Ovary (tissue), 7 donors: ENCODE measurements at regions not wholly inside any gene's neighbourhood (a gene's known extent, or its start where the extent isn't known, plus 50 kb on each side); places are given as distances from the start of the nearest gene placed in this dataset.

Source experiments
- DNase-seq, 5 donors: peaks; one replicate each; pipeline ENCODE4 v3.0.0-alpha.2; 2019 to 2020
- H3K27ac ChIP-seq, 2 donors: fragments of 200-600 bp; one replicate each; pipeline versions ENCODE4 v1.5.1 to v1.8.0; 2019 to 2022
- H3K27me3 ChIP-seq: fragments of 200-600 bp; one replicate; pipeline ENCODE4 v1.8.0; 2022
- H3K36me3 ChIP-seq: fragments of 200-600 bp; sonication (generic); one replicate; pipeline ENCODE4 v1.5.1; 2019
- H3K4me1 ChIP-seq: one replicate; pipeline ENCODE4 v1.8.1; 2013; ENCODE audit warnings: mild to moderate bottlenecking, moderate library complexity; ENCODE audit not compliant: insufficient read depth
- H3K4me3 ChIP-seq: fragments of 200-600 bp; sonication (generic); one replicate; pipeline ENCODE4 v1.5.1; 2017
- H3K9me3 ChIP-seq, 2 donors: fragments of 200-600 bp in 1 of 2; sonication (generic) in 1 of 2; one replicate each; pipeline versions ENCODE4 v1.5.1 to v1.8.1; 2013 to 2019; ENCODE audit warnings: mild to moderate bottlenecking in 1 of 2, moderate library complexity in 1 of 2
- EP300 ChIP-seq: sonication (generic); formaldehyde crosslinking; IDR thresholded peaks from one replicate; pipeline ENCODE4 v1.6.1; 2017; ENCODE audit warnings: antibody characterized with exemption
- POLR2A ChIP-seq: fragments of 450-650 bp; IDR thresholded peaks from one replicate; pipeline ENCODE4 v1.6.1; 2017; ENCODE audit warnings: antibody characterized with exemption, mild to moderate bottlenecking, moderate library complexity
- WGBS, 3 donors: extraction: QIAGEN DNeasy Blood & Tissue Kit in 1 of 3; methylation state at CpG; one replicate each; pipeline versions ENCODE4 v1.1.5 to v1.1.7; 2013 to 2017; 5-methylcytosine and 5-hydroxymethylcytosine counted together
- intact Hi-C, 4 donors: fragments of 100-400 bp; cut with DNase I; formaldehyde crosslinking; loops; one replicate each; pipeline versions ENCODE4 v1.11.0 to v1.15.1; 2022 to 2023
- TF ChIP-seq, protein P1 (sequence below), 3 donors: fragments of 450-650 bp in 2 of 3; fragments of 200-600 bp in 1 of 3; IDR thresholded peaks; one replicate each; pipeline versions ENCODE4 v1.5.1 to v1.8.0; 2016 to 2022; ENCODE audit warnings: antibody characterized with exemption in 3 of 3, mild to moderate bottlenecking in 1 of 3
- donor health status: DM: no; HTN: no; CAD: no; lungs with moderate emphysema.
- donor health status: DM: no; HTN: no; CAD: no.
- donor health status: Bipolar disorder and iron deficiency.
- donor health status: DM: no; HTN: no; CAD: no.
- donor health status: DM: yes; HTN: yes; CAD: no.

DNA sequence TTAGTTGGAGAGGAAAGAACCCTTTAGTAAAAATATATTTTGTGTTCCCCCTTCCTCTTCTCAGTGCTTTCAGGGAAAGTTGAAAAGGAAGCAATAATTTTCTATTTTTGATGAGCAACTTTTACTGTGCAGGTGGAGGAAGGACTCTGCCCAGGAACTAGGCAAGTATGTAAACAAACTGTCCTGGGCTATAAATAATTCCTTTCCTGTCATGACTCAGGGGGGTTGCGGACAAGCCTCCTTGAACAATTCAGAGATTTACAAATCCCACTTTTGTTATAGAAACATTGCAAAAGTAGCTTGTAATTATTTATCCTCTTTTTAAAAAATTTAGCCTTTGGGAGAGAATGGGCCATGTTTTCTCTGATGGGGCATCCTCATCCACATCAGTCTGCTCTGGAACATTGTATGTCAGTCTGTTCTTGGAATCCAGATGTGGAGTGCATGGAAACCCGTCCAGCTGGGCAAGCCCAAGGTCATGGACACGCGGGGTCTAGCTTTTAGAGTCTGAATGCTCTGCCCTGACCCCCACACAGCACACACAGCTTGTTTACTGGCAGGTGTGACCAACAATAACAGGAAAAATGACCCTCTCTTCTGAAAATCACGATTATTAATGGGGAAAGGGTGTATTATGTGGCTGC, 127.6 kb downstream of the GADD45G start:
- H3K27ac ChIP-seq: peak overlapping the region in 1 of 2 donors; percentile 49
- TF ChIP-seq EP300 (no peak), POLR2A (no peak)
- TF ChIP-seq, protein P1, sequence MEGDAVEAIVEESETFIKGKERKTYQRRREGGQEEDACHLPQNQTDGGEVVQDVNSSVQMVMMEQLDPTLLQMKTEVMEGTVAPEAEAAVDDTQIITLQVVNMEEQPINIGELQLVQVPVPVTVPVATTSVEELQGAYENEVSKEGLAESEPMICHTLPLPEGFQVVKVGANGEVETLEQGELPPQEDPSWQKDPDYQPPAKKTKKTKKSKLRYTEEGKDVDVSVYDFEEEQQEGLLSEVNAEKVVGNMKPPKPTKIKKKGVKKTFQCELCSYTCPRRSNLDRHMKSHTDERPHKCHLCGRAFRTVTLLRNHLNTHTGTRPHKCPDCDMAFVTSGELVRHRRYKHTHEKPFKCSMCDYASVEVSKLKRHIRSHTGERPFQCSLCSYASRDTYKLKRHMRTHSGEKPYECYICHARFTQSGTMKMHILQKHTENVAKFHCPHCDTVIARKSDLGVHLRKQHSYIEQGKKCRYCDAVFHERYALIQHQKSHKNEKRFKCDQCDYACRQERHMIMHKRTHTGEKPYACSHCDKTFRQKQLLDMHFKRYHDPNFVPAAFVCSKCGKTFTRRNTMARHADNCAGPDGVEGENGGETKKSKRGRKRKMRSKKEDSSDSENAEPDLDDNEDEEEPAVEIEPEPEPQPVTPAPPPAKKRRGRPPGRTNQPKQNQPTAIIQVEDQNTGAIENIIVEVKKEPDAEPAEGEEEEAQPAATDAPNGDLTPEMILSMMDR (IDR thresholded peaks at IDR 0.05): no peak
- intact Hi-C loops: loop anchor here in 1 of 4 donors (10.0 kb wide), 1 partner anchor 128 kb away; the partner anchor contains the start of gene GADD45G
- no peaks in the 10 kb centered on the region for H3K27me3 ChIP-seq
- H3K9me3 ChIP-seq: no peaks in the 10 kb centered on the region
- H3K4me1 ChIP-seq: peaks cover 19% of the 10 kb centered on the region
- WGBS, 3 donors: 7 to 12% (median 9%) methylated on average over 5 of the region's 5 CpGs
- H3K4me3 ChIP-seq: no peak overlapping the region
- no peaks in the 10 kb centered on the region for H3K36me3 ChIP-seq
- DNase-seq: peak in 2 of 5 donors; percentile 32 to 63

DNA sequence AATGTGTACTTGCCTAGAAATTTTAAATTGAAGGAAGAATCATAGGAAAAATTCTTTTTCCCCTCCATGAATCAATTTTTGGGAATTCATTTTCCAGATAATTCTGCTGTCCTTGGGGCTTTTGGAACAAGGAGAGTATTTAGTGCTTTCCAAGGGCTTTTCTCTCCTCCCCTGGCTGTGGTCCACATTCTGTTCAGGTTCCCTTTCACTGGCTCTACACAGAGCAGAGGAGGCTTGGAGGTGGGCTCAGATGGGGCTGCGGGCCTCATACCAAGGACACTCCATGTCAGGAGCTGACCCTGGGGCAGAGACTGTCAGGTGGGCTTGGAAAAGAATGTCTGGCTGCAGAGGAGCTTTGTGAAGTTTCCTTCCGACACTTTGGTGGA, 128.1 kb downstream of the GADD45G start:
- intact Hi-C loops: loop anchor here in 1 of 4 donors (10.0 kb wide), 1 partner anchor 128 kb away; the partner anchor contains the start of gene GADD45G
- Histone ChIP-seq H3K27me3 (no peaks in the 10 kb centered on the region), H3K4me1 (peaks cover 19% of the 10 kb centered on the region), H3K36me3 (no peaks in the 10 kb centered on the region), H3K27ac (peak overlapping the region in 1 of 2 donors; percentile 49), H3K4me3 (no peak overlapping the region), H3K9me3 (no peaks in the 10 kb centered on the region)
- 24 to 34% (median 26%) methylated on average over 2 of the region's 2 CpGs for WGBS, 3 donors
- peak; percentile 43 to 58 (median 51) for DNase-seq
- TF ChIP-seq, protein P1 (IDR thresholded peaks at IDR 0.05): no peak
- no peak for TF ChIP-seq EP300
- no peak for TF ChIP-seq POLR2A

DNA sequence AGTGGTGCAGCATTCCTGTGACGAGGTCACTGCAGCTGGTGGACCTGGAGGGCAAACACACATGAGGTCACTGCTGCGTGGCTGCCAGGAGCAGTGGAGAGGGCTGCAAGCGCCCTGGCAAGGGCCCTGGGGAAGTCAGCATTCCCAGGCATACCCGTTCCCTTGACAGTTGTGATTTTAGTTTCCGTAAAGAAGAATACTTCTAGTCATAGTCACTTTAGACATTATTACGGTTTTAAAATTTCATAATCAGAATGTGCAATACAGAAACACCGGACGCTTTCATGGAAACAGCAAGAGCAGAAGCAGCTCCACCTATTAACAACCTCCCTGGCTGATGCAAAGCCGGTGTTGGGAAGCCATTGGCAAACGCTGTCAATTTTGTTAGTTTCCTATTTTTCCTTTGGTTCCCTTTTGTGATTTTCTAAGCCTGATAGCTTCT, 129.8 kb downstream of the GADD45G start:
- peaks cover 19% of the 10 kb centered on the region for H3K4me1 ChIP-seq
- H3K9me3 ChIP-seq: no peaks in the 10 kb centered on the region
- TF ChIP-seq EP300 (no peak), POLR2A (no peak)
- TF ChIP-seq, protein P1 (IDR thresholded peaks at IDR 0.05): no peak
- DNase-seq: no peak
- no peaks in the 10 kb centered on the region for H3K36me3 ChIP-seq
- intact Hi-C loops: loop anchor here in 1 of 4 donors (10.0 kb wide), 1 partner anchor 130 kb away; the partner anchor contains the start of gene GADD45G
- H3K27me3 ChIP-seq: no peaks in the 10 kb centered on the region
- no peak overlapping the region for H3K4me3 ChIP-seq
- H3K27ac ChIP-seq: no peak overlapping the region
- WGBS, 3 donors: 39 to 70% (median 41%) methylated on average over 10 of the region's 10 CpGs

DNA sequence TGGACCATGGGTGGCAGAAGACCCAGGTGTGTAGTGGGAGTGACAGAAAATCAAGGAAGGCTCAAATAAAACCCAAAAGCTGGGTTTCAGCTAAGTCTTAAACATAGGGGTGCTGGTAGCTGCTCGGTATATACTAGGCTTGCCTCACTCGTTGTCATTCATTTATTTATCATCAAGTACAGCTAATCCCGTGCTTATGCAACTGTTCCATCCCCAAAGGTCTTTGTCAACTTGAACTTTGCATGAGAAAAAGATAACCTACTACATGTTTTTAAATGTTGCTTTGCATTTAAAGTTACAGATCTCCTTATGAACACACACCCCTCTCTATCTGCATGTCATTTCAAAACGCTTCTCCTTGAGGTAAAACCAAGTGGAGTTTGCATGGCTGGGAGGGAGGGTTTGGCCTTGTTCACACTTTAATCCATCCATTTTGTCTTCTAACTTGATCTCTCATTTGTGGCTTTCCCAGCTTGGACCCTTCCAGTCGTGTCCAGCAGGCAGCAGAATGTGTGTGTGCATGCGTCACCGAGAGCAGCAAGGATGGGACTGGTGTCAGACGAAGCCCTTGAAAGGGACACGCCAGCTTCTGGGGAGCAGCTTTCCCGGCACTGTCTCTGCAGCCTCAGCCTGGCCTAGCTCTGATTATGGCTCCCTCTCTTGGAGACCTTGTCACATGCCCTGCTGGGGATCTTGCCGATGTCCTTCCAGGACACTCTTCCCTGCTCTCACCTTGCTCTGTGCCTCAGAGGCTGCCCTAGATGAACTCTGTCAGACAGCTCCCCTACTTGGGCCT, 133.5 kb downstream of the GADD45G start:
- intact Hi-C loops: loop anchor here in 1 of 4 donors (10.0 kb wide), 1 partner anchor 134 kb away; the partner anchor contains the start of gene GADD45G
- TF ChIP-seq EP300: no peak
- TF ChIP-seq, protein P1 (IDR thresholded peaks at IDR 0.05): no peak
- TF ChIP-seq POLR2A: no peak
- Histone ChIP-seq H3K27ac (no peak overlapping the region), H3K4me1 (peaks cover 5% of the 10 kb centered on the region), H3K36me3 (no peaks in the 10 kb centered on the region), H3K27me3 (no peaks in the 10 kb centered on the region), H3K4me3 (no peak overlapping the region), H3K9me3 (no peaks in the 10 kb centered on the region)
- no peak for DNase-seq
- 78 to 82% (median 81%) methylated on average over 11 of the region's 11 CpGs for WGBS, 3 donors
